NCI-H345 treated with DMSO at 0.1 percent for 48 hours (cell line): ENCODE measurements at regions not wholly inside any gene's neighbourhood (a gene's known extent, or its start where the extent isn't known, plus 50 kb on each side); places are given as distances from the start of the nearest gene placed in this dataset.

Experiments used
- DNase-seq: peaks from one replicate; lab custom pipeline; 2025; ENCODE audit not compliant: unreplicated experiment; lab: John Stamatoyannopoulos, UW

DNA sequence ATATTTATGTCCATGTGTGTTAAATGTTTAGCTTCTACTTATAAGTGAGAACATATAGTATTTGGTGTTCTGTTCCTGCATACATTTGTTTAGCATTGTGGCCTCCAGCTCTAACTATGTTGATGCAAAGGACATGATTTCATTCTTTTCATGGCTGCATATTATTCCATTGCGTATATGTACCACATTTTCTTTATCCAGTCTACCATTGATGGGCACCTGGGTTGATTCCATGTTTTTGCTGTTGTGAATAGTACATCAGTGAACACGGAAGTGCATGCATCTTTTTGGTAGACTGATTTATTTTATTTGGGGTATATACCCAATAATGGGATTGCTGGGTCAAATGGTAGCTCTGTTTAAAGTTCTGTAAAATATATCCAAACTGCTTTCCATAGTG is 359.0 kb downstream of the SLCO4C1 start:
- no peak for DNase-seq

DNA sequence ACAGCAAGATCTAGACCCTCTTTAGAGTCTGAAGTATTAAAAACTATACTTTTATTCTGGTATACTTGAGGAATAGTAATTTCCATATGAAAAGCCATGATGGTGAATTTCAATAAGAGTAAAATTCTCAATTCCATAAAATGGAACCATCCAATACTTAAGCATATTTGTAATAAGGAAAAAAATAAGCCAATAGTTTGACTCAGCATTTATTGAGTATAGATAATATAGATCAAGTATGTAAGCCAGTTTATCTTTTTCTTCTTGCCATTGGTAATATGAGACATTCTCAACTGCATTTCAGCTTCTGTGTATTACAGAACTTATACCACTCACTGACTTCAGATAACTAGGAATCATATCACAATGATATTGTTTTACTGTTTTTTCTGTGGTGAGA is 361.0 kb downstream of the SLCO4C1 start:
- no peak for DNase-seq

DNA sequence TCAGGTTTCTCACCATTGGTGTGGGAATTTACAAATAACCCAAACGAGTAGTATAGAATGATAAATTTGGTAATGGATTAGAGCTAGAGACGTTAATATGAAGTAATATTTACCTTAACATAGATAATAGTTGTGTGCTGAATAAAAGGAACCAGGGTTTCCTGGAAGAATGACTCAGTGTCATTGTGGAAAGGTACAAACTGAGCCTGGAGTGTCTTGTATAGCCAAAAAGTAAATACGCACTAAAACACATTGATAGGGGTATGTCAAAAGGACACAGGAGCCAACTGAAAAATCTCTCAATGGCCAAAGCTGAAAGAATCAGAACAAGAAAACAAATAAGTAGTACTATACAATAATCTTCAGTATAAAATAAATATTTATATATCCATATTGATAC is 363.5 kb downstream of the SLCO4C1 start:
- DNase-seq: no peak

DNA sequence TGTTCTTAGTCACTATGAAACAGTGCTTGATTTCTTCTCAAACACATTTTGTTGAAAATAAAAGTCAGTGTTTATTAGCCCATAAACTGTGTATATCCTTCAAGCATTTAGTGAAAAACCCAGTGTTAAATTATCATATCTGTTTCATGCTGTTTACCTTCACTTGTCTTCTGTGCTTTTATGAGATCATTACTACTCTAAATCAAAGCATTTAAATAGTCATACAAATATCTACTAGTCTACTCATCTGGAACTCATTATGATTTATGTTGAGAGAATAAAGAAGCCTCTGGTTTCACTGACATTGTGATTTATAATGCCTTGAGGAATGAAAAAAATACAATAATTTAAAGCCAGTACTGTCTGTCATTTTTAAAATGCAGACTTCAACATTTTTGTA is 366.5 kb downstream of the SLCO4C1 start:
- no peak for DNase-seq

DNA sequence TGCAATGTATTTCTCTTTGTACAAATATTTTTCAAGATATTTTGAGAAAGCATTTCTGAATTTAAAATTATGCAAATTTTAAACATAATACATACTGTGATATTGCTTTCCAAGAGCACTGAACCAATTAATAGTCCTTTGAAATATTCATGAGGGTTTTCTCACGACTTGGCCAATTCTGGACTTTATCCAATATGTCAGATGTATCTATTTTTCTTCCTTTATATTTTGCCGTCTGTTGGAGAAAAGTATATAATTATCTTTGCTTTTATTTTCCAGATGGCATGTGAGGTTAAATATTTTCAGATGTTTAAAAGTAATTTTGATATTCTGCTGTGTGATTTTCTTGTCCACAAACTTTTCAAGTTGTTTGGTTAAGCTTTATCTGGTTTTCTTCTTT is 378.9 kb downstream of the SLCO4C1 start:
- DNase-seq: no peak

DNA sequence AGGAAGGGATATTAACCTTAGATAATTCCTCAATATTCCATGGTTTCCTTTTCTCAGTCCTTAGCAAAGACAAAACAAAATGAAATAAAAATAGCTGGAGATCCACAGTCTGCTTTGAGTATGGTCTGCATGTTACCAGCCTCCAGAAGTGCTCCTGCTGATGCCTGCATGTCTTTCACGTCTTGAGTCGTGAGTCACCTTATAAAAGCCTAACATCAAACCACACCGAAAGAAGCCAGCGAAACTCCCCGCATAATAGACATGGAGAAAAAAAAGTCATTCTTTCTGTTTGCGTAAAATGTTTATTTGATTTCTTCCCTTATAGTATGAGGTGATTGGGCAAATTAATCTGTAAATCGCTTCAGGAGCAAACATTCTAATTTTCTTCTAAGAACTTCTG is 380.5 kb downstream of the SLCO4C1 start:
- no peak for DNase-seq

DNA sequence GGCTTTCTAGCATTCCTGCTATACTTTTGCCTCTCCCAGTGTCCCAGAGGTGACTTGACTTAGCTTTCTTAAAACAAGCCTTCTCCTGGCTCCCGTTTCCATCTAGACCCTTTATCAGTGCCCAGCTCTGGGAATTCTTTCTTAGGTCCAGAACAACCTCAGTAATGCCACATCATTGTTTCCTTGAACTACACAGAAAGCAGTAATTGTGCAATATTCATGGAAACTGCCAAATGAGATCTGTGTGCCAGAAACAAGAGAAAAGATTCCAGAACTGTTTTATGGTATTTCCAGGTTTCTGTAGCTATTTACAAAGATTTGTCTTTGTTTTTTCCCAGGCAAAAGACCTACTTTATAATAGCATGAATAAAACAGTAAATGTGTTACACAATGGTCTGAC is 391.3 kb downstream of the SLCO4C1 start:
- DNase-seq: no peak

DNA sequence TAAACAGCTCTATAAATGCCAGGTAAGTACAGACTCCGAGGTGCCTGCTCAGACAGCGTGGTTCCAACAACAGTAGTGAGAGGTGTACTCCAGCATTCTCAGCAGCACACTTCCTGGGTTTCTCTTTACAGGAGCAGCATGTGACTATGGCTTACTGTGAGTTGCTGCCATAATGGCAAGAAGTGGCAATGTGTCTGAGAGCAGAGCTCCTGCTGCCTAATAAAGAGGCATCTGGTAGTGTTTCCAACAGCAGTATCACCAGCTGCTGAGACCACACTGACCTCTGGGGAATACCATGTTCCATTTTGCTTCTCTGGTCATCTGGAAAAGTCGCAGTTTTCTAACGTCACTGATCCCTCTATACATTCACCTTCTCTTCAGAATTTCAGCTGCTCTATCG is 398.2 kb downstream of the SLCO4C1 start:
- peak; percentile 49 for DNase-seq

DNA sequence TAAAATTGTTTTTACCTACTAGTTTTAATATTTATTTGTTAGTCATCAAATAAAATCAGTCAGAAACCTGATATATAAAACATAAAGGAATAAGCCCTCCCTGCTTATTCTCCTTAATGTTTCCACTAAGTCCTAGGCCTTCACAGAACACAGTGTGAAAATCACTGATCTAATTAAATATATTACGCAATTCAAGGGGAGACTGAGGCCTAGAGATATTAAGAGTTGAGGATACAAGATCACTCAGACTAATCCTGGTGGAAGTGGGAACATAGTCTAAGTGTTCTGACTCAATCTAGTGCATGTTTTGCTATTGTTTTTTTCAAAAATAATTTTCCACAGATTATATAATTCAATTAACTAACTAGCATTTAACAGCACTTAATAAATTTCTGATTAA is 401.1 kb downstream of the SLCO4C1 start:
- no peak for DNase-seq

DNA sequence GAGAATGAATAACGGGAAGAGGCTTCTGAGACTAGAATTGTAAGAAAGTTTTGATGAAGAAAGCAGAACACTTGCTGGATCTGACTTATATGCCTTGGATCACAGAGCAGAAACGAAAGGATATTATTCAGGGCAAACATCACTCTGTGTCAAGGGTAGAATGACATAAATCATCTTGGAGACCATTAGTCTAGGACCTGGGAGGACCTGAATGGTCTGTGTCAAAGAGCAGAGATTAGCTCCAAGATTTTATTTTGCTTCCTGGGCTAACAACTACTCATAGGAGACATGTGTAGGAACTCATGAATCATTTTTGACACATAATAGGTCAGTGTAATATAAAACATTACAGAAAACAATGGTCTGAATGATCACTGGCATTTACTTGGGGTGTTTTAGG is 417.9 kb downstream of the SLCO4C1 start:
- DNase-seq: no peak

DNA sequence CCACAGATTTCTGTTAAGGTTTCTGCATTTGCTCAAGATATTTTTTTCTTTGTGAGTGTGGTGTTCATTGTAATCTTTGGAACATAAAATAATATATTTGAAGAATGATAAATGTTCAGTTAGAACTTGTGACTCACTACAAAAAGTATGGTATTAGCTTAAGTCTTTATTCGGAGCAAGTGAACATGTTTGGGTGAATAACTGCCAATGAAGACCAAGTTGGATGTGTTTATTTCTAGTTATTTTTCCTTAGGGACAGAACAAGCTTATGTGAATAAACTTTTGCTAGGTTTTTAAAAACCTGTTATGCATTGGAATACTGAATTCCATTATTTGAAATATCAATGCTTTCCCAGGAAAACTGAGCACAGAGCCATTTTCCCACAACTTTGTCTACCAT is 418.6 kb downstream of the SLCO4C1 start:
- no peak for DNase-seq

DNA sequence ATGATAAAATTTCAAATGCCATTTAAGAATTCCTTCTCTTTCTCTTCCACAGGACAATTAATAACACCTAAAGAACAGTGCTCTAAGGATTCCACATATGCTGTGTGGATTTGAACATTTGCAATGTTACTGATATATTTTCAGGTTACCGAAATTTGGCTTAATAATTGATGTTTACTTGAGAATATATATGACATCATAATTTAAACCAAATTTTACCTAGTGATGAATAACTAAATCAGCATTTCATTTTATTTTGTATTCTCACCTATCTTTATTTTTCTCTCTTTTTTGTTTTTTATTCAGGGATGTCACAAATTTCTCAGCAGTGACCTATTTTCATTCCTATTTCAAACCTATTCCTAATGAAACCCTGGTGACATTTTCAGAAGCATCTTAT is 429.6 kb downstream of the SLCO4C1 start:
- no peak for DNase-seq

DNA sequence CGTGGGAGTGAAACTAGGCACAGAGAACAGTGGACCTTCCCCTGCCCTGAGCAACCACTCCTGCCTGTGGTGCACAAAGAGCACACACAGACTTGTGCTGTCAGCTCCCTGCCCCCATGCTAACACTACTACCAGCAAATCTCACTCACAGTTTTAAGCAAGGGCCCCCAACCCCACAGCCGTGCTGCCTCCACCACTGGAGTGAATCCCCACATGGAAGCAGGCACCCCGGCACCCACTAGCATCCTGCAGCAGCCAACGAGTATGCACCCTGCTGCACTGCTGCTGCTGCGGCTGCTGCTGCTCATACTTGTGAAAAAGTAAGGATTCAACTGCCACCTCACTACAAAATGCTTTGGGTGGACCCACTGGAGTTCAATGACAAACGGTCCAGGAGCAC is 435.5 kb downstream of the SLCO4C1 start:
- DNase-seq: no peak

DNA sequence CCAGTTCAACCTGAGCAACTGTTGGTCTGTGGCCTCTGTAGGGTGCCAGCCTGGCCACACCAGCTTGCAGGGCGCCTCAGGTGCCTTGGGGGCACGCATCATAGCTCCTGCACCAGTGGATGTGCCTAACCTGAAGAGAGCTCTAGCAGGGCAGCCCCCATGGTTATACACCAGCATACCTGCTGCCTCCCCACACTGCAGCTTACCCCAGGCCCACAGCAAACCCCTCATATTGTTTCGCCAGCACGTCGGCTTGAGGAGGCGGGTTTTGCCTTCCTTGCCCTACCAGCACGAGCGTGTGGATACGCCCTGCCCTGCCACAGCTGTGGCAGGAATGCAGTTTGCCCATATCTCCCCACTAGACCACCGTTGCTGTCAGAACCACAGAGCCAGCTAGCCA is 435.9 kb downstream of the SLCO4C1 start:
- no peak for DNase-seq

DNA sequence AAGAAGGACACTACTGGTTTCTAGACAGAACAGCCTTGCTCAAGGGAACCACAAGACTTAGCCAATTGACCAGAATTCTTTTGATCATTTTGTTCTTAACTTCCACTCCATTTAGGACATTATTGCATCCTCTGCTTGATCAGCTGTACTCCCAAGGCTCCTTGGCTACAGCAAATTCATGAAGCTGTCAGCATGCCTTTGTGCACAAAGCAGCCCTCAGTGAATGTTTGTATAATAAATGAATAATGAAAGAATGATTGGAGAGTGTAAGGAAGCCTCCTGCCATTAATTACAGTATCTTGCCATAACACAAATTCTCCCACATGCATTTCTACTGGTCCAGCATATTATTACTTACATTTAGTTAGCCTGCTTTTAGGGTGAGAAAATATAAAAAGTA is 449.6 kb downstream of the SLCO4C1 start:
- no peak for DNase-seq

DNA sequence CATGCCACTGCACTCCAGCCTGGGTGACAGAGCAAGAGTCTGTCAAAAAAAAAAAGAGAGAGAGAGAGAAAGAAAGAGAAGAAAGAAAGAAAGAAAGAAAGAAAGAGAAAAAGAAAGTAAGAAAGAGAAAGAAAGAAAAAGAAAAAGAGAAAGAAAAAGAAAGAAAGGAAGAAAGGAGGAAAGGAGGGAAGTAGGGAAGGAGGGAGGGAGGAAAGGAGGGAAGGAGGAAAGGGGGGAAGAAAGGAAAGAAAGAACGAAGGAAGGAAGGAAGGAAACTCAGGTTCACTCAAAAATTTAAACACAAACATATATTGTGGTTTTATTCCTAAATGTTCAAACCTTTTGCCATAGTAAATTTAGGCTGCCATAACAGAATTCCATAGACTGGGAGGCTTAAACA is 453.0 kb downstream of the SLCO4C1 start:
- DNase-seq: no peak

DNA sequence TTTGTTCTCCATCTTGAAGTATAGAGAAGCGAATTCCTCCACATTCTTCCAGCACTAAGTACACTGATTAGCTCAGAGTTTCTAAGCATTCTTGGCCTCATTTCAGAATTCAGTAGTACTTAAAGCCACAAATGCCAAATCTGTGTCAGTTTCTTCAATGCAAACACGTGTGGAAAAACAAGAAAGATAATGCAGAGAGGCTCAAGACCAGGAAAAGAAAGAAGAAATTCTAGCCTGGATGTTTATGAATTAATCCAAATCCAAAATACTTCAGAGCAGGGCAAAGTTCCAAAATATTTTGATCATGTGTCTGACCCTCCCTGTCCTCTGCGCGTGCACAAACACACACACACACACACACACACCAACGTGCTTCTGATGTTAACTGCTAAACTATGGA is 457.6 kb downstream of the SLCO4C1 start:
- DNase-seq: no peak

DNA sequence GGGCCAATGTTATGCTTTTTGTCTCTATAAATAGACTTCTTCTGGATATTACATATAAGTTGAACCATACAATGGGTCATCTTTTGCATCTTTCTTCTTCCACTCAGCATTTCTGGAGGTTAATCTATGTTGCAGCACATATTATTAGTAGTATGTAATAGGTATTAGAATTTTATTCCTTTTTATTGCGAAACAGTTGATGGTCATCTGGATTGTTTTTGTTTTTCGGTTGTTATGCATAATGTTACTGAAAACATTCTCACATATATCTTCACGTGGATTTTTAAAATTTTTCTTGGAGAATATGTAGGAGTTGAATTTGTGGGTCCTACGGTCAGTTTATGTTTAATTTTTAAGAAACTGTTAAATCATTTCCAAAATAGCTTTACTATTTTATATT is 466.8 kb downstream of the SLCO4C1 start:
- no peak for DNase-seq

DNA sequence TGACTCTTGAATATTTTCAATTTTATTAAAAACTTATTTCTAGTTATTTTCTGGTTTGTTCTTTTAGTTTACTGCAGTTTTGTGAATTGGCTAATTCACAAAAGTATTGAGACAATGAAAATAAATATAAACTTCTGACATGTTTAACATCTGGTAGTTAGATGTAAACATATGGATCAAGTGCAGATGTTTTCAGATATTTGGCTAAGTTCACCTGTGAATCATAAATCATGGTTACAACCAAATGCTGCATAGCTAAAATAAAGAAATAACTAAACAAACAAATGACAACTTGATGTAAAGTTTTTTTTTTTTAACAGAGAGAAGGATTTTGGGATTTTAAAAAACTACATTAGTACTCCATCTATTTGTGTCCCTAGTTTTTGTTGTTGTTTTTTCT is 484.6 kb downstream of the SLCO4C1 start:
- no peak for DNase-seq

DNA sequence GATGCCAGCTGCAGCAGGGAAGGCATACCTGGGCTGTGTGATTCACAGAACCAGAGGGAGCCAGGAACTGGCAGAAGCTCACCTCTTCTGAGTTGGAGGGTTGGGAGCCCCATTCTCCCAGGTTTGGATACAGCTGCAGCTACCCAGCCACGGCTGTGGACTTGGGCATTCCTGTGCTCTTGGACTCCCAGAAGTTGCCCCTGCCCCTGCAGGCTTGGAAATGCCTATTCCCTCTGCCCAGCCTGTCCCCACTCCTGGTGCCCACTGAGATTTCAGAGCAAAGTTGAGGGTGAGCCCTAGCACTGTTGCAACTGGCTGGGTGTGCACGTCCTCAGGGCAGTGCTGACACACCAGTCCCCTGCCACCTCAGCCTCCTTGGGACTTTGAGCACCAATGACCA is 489.7 kb downstream of the SLCO4C1 start:
- no peak for DNase-seq

DNA sequence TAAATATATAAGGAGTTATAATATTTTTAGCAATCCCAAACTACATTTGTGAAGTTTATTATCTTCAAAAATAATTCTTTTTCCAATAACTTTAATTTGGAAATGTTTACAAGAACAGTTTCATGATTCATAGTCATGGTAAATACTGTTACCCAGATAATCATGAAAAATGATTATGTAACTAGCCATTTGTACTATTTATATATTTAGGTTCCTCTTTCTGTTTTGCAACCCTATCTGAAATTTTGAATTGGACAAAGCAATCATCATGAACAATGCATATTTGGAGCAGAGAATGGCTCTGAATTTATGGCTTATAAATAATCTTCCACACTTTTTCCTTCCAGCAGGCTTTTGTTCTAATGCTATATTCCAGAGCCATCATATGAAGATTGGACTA is 499.7 kb downstream of the SLCO4C1 start:
- DNase-seq: no peak

DNA sequence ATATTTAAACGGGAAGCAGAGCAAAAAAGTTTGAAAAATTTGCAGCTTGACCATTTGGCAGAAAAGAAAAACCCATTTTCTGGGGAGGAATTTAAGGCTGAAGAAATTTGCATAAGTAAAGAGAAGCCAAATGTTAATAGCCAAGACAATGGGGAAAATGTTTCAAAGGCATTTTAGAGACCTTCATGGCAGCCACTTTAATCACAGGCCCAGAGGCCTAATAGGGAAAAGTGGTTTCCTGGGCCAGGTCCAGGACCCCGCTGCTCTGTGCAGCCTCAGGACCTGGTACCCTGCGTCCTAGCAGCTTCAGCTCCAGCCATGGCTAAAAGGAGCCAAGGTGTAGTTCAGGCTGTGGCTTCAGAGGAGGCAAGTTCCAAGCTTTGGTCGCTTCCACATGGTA is 507.3 kb downstream of the SLCO4C1 start:
- no peak for DNase-seq

DNA sequence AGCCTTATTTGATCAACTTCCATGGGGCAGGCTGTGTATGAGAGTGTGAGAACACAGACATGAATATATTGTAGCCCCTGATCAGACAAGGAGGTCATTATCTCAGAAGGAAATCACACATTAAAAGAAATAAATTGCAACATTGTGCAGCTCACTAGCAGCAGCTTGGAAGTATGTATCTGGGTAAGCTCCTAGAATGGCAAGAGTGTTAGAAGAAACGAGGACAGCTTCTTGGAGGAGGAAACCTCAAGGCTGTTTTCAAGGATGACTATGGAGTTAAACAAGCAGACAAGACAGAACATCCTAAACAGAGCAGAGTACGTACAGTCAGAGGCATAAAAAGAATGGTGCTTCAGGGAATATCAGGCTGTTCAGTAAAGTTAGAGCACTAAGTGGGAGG is 511.0 kb downstream of the SLCO4C1 start:
- DNase-seq: no peak
